K562 (cell line): ENCODE measurements at regions not wholly inside any gene's neighbourhood (a gene's known extent, or its start where the extent isn't known, plus 50 kb on each side); places are given as distances from the start of the nearest gene placed in this dataset.

Source experiments
- NFE2L1 ChIP-seq: fragments of 450-650 bp; IDR thresholded peaks from 2 replicates; pipeline ENCODE4 v1.6.1; 2016; ENCODE audit warnings: missing genetic modification characterization, low read depth, mild to moderate bottlenecking, missing compliant biosample characterization, moderate library complexity, borderline replicate concordance
- NFIC ChIP-seq: fragments of 450-650 bp; IDR thresholded peaks from 2 replicates; pipeline ENCODE4 v1.6.1; 2017; ENCODE audit warnings: mild to moderate bottlenecking, inconsistent platforms
- POLR2A ChIP-seq: fragments of 450-650 bp; conservative IDR thresholded peaks from 2 replicates; pipeline ENCODE4 v1.6.1; 2016
- POLR2AphosphoS2 ChIP-seq: IDR thresholded peaks from 2 replicates; pipeline ENCODE4 v1.6.1; 2012; ENCODE audit warnings: low read length, improper control_type of control experiment
- RBFOX2 ChIP-seq: fragments of 200-400 bp; formaldehyde crosslinking; IDR thresholded peaks from 2 replicates; pipeline ENCODE4 v1.6.1; 2017; ENCODE audit warnings: low read depth, mild to moderate bottlenecking, low read length, moderate library complexity
- TF ChIP-seq, protein P1 (sequence below): sonication (generic); formaldehyde crosslinking; IDR thresholded peaks from 2 replicates; pipeline ENCODE4 v1.8.1; 2022; ENCODE audit warnings: missing genetic modification reagents
- TF ChIP-seq, protein P2 (sequence below), 3 experiments: IDR thresholded peaks in 2 of 3; conservative IDR thresholded peaks in 1 of 3; 2 replicates each; pipeline ENCODE4 v1.5.1; 2011 to 2012; ENCODE audit warnings: low read length in 3 of 3, mild to moderate bottlenecking in 3 of 3, control low read depth in 2 of 3, improper control_type of control experiment in 1 of 3, inconsistent platforms in 1 of 3, low read depth in 1 of 3, mixed read lengths in 1 of 3, moderate library complexity in 1 of 3; ENCODE audit not compliant: insufficient read depth in 2 of 3
- TF ChIP-seq, protein P3 (sequence below): fragments of 250-450 bp; sonication (Bioruptor Pico); IDR thresholded peaks from 2 replicates; pipeline ENCODE4 v1.5.0; 2021
- TF ChIP-seq, protein P4 (sequence below): fragments of 450-650 bp; IDR thresholded peaks from 2 replicates; pipeline ENCODE4 v1.7.1; 2018; ENCODE audit warnings: mild to moderate bottlenecking, low read depth; ENCODE audit not compliant: partially characterized antibody

DNA sequence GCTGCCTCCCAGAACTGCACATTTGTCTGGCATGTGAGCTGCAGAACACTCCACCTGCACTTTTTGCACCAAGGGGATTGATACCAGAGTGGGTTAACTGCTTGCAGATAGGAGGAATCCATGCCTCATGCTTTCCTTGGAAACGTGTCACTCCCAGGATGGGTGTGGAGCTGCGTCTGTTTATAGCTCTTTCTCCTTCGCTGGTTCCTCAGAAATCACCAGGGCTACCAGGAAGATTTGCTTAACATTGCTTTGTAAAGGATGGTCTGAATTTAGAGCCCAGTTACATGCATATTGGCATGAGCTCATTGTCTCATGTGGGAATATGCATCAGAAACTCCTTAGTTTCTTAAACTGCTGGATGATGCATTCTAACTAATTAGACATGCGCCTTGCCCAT, 234.6 kb downstream of the GADD45G start:
- TF ChIP-seq NFIC = no peak
- TF ChIP-seq, protein P1, sequence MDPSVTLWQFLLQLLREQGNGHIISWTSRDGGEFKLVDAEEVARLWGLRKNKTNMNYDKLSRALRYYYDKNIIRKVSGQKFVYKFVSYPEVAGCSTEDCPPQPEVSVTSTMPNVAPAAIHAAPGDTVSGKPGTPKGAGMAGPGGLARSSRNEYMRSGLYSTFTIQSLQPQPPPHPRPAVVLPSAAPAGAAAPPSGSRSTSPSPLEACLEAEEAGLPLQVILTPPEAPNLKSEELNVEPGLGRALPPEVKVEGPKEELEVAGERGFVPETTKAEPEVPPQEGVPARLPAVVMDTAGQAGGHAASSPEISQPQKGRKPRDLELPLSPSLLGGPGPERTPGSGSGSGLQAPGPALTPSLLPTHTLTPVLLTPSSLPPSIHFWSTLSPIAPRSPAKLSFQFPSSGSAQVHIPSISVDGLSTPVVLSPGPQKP = no peak
- no peak for TF ChIP-seq POLR2AphosphoS2
- TF ChIP-seq, protein P2, sequence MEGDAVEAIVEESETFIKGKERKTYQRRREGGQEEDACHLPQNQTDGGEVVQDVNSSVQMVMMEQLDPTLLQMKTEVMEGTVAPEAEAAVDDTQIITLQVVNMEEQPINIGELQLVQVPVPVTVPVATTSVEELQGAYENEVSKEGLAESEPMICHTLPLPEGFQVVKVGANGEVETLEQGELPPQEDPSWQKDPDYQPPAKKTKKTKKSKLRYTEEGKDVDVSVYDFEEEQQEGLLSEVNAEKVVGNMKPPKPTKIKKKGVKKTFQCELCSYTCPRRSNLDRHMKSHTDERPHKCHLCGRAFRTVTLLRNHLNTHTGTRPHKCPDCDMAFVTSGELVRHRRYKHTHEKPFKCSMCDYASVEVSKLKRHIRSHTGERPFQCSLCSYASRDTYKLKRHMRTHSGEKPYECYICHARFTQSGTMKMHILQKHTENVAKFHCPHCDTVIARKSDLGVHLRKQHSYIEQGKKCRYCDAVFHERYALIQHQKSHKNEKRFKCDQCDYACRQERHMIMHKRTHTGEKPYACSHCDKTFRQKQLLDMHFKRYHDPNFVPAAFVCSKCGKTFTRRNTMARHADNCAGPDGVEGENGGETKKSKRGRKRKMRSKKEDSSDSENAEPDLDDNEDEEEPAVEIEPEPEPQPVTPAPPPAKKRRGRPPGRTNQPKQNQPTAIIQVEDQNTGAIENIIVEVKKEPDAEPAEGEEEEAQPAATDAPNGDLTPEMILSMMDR (IDR thresholded peaks at IDR 0.05 in 2 of 3, conservative IDR thresholded peaks at IDR 0.05 in 1 of 3; ENCODE audit: insufficient read depth in 2 of 3, low read depth in 1 of 3, low read length in 3 of 3) = no peak
- TF ChIP-seq NFE2L1 (tag) = no peak
- TF ChIP-seq, protein P3, sequence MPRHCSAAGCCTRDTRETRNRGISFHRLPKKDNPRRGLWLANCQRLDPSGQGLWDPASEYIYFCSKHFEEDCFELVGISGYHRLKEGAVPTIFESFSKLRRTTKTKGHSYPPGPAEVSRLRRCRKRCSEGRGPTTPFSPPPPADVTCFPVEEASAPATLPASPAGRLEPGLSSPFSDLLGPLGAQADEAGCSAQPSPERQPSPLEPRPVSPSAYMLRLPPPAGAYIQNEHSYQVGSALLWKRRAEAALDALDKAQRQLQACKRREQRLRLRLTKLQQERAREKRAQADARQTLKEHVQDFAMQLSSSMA (CRISPR knock-in tag) = no peak
- TF ChIP-seq, protein P4, sequence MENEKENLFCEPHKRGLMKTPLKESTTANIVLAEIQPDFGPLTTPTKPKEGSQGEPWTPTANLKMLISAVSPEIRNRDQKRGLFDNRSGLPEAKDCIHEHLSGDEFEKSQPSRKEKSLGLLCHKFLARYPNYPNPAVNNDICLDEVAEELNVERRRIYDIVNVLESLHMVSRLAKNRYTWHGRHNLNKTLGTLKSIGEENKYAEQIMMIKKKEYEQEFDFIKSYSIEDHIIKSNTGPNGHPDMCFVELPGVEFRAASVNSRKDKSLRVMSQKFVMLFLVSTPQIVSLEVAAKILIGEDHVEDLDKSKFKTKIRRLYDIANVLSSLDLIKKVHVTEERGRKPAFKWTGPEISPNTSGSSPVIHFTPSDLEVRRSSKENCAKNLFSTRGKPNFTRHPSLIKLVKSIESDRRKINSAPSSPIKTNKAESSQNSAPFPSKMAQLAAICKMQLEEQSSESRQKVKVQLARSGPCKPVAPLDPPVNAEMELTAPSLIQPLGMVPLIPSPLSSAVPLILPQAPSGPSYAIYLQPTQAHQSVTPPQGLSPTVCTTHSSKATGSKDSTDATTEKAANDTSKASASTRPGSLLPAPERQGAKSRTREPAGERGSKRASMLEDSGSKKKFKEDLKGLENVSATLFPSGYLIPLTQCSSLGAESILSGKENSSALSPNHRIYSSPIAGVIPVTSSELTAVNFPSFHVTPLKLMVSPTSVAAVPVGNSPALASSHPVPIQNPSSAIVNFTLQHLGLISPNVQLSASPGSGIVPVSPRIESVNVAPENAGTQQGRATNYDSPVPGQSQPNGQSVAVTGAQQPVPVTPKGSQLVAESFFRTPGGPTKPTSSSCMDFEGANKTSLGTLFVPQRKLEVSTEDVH = no peak
- TF ChIP-seq POLR2A = no peak
- TF ChIP-seq RBFOX2 = no peak
